ENCODE measurements at regions not wholly inside any gene's neighbourhood (a gene's known extent, or its start where the extent isn't known, plus 50 kb on each side); places are given as distances from the start of the nearest gene placed in this dataset.

DNA sequence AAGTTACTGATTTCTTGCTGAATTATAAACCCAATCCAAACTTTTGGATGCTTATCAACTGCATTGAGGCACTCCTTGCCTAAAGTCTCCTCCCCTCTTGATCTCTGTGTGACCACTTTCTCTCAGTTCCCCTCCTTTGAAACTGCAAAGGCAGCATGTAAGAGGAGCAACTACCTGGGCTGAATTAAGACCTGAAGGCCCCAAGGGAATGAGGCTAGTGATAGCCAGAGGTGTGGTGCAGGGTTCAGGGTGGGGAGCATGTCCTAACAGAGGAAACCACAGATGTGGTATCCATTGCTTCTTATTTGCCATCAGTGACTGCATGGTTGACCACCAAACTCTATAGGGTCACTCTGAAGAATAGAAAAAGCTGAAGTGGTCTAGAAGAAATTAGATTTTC lies 557.9 kb downstream of the TNS1 start:
- Histone ChIP-seq H3K4me2 (no peak overlapping the region), H3K27ac (ENCODE audit: low read depth) (no peak overlapping the region), H3K9me2 (ENCODE audit: insufficient read depth) (no peaks in the 10 kb centered on the region), H3K27me3 (ENCODE audit: insufficient read depth) (no peaks in the 10 kb centered on the region), H3K36me3 (ENCODE audit: insufficient read depth) (no peaks in the 10 kb centered on the region), H4K20me1 (replicated peaks; ENCODE audit: insufficient read depth) (no peaks in the 10 kb centered on the region), H3K4me1 (ENCODE audit: insufficient read depth) (no peaks in the 10 kb centered on the region), H3K4me3 (no peak overlapping the region), H3F3A (replicated peaks; ENCODE audit: low read depth) (no peaks in the 10 kb centered on the region), H2AFZ (no peak overlapping the region), H3K79me2 (replicated peaks; ENCODE audit: insufficient read depth) (no peaks in the 10 kb centered on the region)
- no peaks in the 10 kb centered on the region for H3K27me3 Mint-ChIP-seq (ENCODE audit: insufficient read depth, low read depth, poor library complexity)
- no peaks in the 10 kb centered on the region for H3K9me3 Mint-ChIP-seq
- TF ChIP-seq STAT1 (IDR thresholded peaks at IDR 0.05; ENCODE audit: unreplicated experiment), result no peak
- no peak for TF ChIP-seq ZNF331 (CRISPR knock-in tag; IDR thresholded peaks at IDR 0.05; ENCODE audit: low read depth)
- no peak for TF ChIP-seq ZNF114 (CRISPR knock-in tag; IDR thresholded peaks at IDR 0.05)
- TF ChIP-seq, protein P1, sequence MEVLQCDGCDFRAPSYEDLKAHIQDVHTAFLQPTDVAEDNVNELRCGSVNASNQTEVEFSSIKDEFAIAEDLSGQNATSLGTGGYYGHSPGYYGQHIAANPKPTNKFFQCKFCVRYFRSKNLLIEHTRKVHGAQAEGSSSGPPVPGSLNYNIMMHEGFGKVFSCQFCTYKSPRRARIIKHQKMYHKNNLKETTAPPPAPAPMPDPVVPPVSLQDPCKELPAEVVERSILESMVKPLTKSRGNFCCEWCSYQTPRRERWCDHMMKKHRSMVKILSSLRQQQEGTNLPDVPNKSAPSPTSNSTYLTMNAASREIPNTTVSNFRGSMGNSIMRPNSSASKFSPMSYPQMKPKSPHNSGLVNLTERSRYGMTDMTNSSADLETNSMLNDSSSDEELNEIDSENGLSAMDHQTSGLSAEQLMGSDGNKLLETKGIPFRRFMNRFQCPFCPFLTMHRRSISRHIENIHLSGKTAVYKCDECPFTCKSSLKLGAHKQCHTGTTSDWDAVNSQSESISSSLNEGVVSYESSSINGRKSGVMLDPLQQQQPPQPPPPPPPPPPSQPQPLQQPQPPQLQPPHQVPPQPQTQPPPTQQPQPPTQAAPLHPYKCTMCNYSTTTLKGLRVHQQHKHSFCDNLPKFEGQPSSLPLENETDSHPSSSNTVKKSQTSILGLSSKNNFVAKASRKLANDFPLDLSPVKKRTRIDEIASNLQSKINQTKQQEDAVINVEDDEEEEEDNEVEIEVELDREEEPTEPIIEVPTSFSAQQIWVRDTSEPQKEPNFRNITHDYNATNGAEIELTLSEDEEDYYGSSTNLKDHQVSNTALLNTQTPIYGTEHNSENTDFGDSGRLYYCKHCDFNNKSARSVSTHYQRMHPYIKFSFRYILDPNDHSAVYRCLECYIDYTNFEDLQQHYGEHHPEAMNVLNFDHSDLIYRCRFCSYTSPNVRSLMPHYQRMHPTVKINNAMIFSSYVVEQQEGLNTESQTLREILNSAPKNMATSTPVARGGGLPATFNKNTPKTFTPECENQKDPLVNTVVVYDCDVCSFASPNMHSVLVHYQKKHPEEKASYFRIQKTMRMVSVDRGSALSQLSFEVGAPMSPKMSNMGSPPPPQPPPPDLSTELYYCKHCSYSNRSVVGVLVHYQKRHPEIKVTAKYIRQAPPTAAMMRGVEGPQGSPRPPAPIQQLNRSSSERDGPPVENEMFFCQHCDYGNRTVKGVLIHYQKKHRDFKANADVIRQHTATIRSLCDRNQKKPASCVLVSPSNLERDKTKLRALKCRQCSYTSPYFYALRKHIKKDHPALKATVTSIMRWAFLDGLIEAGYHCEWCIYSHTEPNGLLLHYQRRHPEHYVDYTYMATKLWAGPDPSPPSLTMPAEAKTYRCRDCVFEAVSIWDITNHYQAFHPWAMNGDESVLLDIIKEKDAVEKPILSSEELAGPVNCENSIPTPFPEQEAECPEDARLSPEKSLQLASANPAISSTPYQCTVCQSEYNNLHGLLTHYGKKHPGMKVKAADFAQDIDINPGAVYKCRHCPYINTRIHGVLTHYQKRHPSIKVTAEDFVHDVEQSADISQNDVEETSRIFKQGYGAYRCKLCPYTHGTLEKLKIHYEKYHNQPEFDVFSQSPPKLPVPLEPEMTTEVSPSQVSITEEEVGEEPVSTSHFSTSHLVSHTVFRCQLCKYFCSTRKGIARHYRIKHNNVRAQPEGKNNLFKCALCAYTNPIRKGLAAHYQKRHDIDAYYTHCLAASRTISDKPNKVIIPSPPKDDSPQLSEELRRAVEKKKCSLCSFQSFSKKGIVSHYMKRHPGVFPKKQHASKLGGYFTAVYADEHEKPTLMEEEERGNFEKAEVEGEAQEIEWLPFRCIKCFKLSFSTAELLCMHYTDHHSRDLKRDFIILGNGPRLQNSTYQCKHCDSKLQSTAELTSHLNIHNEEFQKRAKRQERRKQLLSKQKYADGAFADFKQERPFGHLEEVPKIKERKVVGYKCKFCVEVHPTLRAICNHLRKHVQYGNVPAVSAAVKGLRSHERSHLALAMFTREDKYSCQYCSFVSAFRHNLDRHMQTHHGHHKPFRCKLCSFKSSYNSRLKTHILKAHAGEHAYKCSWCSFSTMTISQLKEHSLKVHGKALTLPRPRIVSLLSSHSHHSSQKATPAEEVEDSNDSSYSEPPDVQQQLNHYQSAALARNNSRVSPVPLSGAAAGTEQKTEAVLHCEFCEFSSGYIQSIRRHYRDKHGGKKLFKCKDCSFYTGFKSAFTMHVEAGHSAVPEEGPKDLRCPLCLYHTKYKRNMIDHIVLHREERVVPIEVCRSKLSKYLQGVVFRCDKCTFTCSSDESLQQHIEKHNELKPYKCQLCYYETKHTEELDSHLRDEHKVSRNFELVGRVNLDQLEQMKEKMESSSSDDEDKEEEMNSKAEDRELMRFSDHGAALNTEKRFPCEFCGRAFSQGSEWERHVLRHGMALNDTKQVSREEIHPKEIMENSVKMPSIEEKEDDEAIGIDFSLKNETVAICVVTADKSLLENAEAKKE (CRISPR knock-in tag; IDR thresholded peaks at IDR 0.05), result no peak
- TF ChIP-seq JUNB (IDR thresholded peaks at IDR 0.05; ENCODE audit: unreplicated experiment), result no peak
- TF ChIP-seq, protein P2, sequence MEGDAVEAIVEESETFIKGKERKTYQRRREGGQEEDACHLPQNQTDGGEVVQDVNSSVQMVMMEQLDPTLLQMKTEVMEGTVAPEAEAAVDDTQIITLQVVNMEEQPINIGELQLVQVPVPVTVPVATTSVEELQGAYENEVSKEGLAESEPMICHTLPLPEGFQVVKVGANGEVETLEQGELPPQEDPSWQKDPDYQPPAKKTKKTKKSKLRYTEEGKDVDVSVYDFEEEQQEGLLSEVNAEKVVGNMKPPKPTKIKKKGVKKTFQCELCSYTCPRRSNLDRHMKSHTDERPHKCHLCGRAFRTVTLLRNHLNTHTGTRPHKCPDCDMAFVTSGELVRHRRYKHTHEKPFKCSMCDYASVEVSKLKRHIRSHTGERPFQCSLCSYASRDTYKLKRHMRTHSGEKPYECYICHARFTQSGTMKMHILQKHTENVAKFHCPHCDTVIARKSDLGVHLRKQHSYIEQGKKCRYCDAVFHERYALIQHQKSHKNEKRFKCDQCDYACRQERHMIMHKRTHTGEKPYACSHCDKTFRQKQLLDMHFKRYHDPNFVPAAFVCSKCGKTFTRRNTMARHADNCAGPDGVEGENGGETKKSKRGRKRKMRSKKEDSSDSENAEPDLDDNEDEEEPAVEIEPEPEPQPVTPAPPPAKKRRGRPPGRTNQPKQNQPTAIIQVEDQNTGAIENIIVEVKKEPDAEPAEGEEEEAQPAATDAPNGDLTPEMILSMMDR (conservative IDR thresholded peaks at IDR 0.05; ENCODE audit: low read depth in 2 of 2), result no peak
- TF ChIP-seq POLR2AphosphoS5 (IDR thresholded peaks at IDR 0.05; ENCODE audit: low read depth), result no peak
- TF ChIP-seq NANOG (IDR thresholded peaks at IDR 0.05; ENCODE audit: borderline replicate concordance), result no peak
- no peak for TF ChIP-seq CREB1 (CRISPR knock-in tag; IDR thresholded peaks at IDR 0.05; ENCODE audit: low read depth)
- TF ChIP-seq EZH2 (IDR thresholded peaks at IDR 0.05; ENCODE audit: low read depth, unreplicated experiment), result no peak
- TF ChIP-seq EZH2phosphoT487 (IDR thresholded peaks at IDR 0.05; ENCODE audit: unreplicated experiment), result no peak
- TF ChIP-seq, protein P3, sequence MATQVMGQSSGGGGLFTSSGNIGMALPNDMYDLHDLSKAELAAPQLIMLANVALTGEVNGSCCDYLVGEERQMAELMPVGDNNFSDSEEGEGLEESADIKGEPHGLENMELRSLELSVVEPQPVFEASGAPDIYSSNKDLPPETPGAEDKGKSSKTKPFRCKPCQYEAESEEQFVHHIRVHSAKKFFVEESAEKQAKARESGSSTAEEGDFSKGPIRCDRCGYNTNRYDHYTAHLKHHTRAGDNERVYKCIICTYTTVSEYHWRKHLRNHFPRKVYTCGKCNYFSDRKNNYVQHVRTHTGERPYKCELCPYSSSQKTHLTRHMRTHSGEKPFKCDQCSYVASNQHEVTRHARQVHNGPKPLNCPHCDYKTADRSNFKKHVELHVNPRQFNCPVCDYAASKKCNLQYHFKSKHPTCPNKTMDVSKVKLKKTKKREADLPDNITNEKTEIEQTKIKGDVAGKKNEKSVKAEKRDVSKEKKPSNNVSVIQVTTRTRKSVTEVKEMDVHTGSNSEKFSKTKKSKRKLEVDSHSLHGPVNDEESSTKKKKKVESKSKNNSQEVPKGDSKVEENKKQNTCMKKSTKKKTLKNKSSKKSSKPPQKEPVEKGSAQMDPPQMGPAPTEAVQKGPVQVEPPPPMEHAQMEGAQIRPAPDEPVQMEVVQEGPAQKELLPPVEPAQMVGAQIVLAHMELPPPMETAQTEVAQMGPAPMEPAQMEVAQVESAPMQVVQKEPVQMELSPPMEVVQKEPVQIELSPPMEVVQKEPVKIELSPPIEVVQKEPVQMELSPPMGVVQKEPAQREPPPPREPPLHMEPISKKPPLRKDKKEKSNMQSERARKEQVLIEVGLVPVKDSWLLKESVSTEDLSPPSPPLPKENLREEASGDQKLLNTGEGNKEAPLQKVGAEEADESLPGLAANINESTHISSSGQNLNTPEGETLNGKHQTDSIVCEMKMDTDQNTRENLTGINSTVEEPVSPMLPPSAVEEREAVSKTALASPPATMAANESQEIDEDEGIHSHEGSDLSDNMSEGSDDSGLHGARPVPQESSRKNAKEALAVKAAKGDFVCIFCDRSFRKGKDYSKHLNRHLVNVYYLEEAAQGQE (IDR thresholded peaks at IDR 0.05; ENCODE audit: unreplicated experiment), result no peak
- TF ChIP-seq, protein P4, sequence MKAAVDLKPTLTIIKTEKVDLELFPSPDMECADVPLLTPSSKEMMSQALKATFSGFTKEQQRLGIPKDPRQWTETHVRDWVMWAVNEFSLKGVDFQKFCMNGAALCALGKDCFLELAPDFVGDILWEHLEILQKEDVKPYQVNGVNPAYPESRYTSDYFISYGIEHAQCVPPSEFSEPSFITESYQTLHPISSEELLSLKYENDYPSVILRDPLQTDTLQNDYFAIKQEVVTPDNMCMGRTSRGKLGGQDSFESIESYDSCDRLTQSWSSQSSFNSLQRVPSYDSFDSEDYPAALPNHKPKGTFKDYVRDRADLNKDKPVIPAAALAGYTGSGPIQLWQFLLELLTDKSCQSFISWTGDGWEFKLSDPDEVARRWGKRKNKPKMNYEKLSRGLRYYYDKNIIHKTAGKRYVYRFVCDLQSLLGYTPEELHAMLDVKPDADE (IDR thresholded peaks at IDR 0.05), result no peak
- ATAC-seq (no peak), DNase-seq (ENCODE audit: low spot score) (no peak)
- no peaks in the 10 kb centered on the region for H3K36me3 Mint-ChIP-seq (ENCODE audit: low read depth)
- no peak overlapping the region for H3K27ac Mint-ChIP-seq
- no peaks in the 10 kb centered on the region for H3K4me1 Mint-ChIP-seq
- no peak overlapping the region for H3K4me3 Mint-ChIP-seq
